ENCODE measurements at regions not wholly inside any gene's neighbourhood (a gene's known extent, or its start where the extent isn't known, plus 50 kb on each side); places are given as distances from the start of the nearest gene placed in this dataset.

- TF ChIP-seq CTCF (IDR thresholded peaks at IDR 0.05) (no peak), POLR2A (IDR thresholded peaks at IDR 0.05) (no peak), POLR2AphosphoS5 (IDR thresholded peaks at IDR 0.05) (no peak)
Measured at GRCh38 chrX:127439676-127440075, 612.5 kb downstream of the ACTRT1 start.
